ENCODE measurements at regions not wholly inside any gene's neighbourhood (a gene's known extent, or its start where the extent isn't known, plus 50 kb on each side); places are given as distances from the start of the nearest gene placed in this dataset.

- no peak for DNase-seq
These were observed 585.1 kb upstream of the CDH5 start for GRCh38 chr16:65781363-65781762.

DNA sequence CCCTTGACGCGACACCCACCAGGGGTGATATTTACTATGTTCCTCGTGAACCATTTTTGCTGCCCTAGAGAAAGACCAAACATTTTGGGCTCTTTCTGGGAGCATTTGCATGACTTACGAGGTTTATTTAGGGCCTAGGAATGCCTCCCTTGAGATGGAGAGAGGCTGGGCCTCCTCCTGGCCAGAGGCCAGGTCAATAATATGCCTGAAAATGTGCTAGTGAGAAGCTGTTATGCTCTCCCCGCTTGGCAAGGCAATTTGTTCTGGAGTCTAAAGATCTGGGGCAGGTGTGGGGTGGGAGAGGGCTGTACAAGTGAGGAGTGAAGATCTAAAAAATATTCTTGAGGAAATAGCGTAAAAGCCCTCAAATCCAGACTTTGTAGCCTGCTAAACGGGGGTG lies 587.3 kb upstream of the CDH5 start:
- DNase-seq: no peak

DNA sequence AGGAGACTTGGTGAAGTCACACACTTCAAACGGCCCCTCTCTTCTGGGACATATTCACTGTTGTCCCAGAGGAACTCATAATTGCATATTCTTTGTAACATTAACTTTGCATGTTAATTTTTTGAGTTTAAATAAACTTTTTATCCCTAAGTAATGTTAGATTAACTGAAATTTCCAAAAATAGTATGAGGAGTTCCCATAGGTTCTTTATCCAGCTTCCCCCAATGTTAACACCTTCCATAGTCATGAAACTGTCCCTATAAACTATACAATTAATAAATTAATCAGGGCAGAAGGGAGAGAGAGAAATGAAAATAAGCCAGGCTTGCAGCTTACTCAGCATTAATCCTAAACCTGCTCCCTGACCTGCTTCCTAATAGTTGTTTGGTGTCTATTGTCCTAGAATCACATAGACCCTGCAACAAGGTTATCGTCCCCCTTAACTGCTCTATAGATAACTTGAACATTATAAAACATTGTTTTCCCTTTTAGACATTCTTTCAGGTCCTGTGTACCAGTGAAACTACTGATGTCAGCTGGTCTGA lies 589.8 kb upstream of the CDH5 start:
- DNase-seq: no peak

DNA sequence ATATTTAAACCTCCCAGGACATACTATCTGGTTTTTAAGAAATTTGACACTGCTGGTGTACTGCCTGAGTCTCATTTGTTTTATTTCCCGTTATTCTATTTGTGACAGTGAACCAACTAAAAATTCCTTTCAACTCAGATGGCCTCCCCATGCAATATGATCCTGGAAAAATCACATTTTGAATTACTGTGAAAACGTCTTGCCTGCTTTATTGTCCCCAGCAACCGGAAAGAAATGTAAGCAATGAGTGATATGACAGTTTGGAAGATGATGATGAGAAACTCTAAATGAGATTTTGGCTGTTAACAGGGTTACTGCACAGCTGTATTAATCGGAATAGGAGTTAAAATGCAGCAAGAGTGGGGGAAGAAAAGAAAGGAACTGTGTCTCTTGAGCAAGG lies 590.7 kb upstream of the CDH5 start:
- no peak for DNase-seq

GRCh38 chr16:65774350-65774749 lies 592.1 kb upstream of the CDH5 start:
- no peak for DNase-seq

GRCh38 chr16:65773301-65773874 lies 593.1 kb upstream of the CDH5 start:
- DNase-seq: no peak

DNA sequence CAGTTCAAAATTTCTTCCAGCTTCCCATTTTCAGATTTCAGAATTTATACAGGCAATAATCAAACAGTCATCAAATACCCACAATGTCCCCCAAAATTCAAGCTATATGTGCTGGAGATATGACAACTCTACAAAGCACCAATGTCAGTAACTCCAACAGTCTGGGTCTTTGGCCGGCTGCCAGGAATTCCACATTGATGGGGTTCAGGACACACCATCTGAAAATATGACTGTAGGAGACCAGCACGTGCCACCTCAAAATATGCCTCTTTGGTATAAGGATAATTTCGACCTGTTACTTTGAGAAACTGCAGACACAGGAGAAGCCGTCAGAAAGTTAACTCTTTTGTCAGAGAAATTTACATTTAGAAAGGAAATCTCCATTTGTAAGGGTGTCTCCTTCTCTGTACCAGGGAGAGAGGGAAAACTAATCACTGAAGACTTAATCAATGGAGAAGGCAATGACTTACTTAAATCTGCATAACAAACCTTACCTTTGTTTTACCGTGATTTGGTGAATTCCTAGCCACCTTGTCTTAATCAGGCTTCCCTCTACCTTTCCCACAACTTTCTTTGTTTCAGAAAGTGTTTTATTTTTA lies 594.3 kb upstream of the CDH5 start:
- no peak for DNase-seq

DNA sequence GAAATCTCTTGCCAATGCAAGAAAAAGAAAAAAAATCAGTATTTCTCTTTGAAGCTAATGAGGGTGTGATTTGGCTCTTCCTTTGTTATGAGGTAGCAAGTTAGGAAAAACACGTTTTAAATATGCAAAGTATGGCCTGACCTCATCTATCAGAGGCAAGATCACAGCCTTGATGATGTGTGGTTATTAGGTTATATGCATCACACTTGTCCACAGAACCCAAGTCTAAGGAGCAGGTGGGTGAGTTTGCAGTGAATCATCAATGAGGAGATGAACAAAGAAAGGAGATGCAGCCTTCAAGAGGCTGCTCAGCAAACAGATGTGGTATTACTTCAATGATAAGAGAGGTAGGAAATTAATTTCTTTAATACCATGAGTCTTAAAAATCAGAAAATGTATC lies 594.8 kb upstream of the CDH5 start:
- DNase-seq: no peak

- no peak for DNase-seq
These were observed 595.7 kb upstream of the CDH5 start for GRCh38 chr16:65770752-65771151.

DNA sequence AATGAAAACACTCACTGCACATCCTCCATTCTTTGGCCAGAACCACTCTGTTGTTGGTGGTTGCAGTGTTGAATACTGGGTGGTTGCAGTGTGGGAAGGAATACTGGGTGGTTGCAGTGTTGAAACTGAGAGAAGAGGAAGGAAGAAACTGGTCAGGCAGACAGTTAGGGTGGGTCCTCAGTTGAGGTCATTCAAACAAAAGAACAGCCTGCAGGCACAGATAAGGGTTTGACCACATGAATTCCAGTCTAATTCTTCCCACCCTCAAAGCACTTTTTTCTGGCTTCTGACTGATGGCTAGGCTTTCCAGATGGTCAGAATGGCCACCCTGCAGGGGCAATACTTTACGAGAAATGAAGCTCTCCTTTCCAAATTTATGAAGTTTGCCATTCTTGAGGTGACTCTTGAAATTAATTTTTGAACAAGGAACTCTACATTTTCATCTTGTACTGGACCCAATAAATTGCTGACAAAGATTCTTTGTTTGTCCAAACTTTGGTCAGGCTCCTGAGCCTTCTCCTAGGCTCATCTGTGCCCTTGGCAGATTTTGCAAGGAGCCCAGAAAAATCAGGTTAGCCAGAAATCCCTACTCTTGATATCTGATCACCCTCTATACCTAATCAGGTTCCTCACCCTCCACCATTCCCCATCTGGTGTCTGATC lies 596.6 kb upstream of the CDH5 start:
- no peak for DNase-seq

- no peak for DNase-seq
These were observed 597.4 kb upstream of the CDH5 start for GRCh38 chr16:65769055-65769465.

DNA sequence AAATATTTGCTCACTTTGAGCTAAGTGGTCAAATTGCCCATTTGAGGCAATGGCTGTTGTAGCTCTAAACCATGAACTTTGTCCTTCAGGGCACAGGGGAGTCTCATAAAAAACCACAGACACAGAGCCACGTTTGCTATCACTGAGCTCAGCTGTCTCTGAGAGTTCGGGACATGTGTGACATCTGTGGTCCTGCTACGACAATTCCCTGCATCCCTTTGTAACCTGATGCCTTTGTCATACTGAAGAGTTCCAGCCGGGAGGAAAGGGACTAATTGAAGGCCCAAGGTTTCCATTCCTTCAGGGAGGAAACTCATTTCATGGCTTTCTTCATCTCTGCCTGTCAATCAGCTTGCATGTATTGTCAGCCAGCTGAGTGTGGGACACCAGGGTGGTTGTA lies 599.4 kb upstream of the CDH5 start:
- no peak for DNase-seq

DNA sequence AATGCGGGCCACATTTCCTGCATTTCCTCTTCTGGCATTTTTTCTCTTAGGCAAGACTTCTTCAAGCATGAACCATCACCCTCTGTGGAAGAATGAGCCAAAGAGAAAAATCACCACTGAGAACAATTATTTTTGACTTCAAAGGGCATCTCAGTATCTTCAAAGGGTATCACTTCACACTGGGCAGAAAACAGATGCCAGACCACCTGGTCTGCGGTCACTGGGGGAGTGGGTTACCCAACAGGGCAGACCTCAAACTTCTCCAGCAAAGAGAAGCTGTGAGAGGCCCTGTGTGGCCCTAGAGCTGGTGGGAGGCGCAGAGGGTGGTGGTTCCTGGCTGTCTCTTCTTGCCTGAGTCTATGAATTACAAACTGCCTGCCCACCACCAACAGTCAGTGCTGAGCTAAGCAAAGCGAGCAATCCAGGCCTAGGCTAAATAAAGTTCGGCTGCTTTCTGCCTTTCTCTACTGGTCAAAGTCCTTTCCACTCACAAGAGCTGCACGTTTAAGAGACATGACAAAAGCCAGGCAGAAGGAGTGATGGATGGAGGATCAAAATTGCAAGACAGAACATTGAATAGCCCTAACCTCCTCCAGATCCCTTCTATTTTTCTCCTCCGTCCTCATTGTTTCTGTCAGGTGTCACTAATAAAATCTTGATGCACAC lies 602.7 kb upstream of the CDH5 start:
- no peak for DNase-seq

DNA sequence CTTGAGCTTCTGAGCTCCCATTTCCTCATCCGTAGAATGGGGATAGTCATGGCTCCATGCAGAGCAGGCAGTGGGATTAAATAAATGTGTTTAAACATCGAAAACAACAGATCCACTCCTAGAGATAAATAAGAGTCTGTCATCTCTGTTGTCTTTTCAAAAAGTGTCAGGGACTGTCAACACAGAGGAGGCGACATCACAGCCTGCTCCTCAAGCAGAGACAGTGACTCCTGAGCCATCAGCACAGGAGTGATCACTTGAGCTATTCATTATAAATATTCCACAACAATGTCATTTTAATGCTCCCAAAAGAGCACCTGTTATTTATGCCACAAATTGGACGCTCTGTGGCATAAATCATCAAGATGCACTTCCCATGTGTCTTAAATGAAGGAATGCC lies 605.6 kb upstream of the CDH5 start:
- no peak for DNase-seq

DNA sequence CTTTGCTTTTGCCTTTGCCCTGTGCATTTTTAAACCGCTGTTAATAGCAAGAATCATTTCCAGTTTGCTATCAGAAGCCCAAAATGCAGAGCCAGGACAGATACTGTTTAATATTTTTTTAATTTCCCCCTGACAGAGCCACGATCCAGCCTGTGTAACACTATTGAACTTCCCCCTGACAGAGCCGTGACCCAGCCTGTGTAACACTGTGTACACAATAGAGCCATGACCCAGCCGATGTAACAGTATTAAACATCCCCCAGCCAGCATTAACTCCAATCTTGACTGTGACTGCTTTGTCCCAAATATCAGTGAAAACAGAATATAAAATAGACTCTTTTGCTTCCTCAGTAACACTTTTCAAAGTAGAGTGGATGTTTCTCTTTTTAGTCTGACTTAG lies 607.9 kb upstream of the CDH5 start:
- no peak for DNase-seq

GRCh38 chr16:65757064-65757463 lies 609.4 kb upstream of the CDH5 start:
- no peak for DNase-seq

GRCh38 chr16:65756163-65756562 lies 610.3 kb upstream of the CDH5 start:
- DNase-seq: no peak

DNA sequence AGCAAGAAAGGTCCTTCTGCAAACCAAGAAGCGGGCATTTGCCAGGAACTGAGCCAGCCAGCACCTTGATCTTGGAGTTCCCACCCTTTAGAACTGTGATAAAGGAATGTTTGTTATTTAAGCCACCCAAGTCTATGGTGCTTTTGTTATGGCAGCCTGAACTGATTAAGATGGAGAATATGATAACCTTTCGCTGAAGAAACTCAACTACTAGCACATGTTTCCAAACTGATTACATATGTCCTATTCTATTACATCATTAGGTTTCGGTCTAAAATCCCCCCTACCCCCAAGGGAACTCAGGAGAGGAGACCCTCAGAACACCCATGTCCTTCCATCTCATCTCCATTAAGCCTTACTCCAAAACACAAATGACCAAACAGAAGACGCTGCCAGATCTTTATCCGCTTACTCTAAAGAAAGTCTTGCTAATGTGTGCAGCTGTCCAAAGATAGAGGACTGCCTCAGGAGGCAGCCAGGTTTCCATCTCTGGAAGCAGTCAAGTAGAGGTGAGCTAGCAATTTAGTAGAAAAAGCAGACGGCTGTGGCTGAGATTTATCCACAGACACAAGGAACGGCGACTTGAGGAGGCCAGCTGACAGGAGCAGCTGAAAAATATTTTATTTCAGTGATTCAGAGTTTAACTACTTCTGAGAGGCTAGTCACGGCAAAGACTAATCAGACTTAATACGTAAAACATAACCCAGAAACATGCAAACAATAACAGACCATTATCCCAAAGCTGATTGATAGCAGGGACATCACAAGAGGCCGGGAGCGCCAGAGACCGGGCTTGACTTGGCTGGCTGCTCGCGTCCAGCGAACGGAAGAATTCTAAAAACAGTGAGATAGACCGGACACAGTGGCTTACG lies 611.4 kb upstream of the CDH5 start:
- DNase-seq: no peak

DNA sequence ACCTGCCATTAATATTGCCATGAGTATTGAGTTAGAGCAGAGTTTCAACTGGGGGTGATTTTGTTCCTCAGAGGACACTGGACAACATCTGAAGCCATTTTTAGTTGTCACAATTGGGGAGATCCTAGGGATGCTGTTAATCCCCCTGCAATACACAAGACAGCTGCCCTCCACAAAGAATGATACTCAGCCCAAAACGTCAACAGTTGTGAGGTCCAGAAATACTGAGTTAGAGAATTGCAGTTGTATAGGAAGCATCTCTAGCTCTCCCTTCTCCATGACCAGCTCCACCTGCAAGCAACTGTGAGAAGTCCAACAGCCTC lies 614.0 kb upstream of the CDH5 start:
- no peak for DNase-seq

DNA sequence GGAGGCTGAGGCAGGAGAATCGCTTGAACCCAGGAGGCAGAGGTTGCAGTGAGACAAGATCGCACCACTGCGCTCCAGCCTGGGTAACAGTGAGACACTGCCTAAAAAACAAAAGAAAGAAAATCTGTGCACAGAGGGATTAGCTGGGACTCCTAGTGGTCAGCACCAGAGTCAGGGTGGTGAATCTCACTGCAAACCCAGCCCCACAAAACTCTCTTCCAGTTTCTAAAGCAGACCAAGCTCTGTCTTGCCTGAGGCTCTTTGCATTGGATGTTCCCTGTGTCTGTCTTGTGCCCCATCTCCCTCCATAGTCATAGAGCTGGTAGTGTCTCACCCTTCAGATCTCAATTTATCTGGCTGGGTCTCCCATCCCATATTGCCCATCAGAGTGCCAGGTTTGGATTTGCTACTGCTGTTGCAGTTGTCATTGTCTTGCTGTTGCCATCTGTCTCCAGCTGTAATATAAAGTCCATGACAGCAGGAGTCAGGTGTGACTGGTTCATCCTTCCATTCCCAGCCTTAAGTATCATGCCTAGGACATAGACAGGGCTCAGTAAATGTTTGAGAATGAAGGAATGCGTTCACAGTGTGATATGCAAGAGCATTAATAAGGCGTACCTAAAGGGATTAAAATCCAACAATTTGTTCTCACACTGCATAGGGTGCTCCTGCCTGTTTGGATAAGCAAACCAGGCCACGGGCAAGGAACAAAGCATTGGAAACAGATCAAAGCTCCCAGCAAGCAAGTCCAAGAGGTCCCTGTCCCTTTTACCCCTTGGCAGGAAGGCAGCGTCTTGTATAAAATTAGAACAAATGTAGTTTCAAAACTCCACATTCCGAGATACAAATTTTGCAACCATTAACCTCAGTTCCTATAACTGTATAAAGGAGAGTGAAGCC lies 614.6 kb upstream of the CDH5 start:
- DNase-seq: no peak

DNA sequence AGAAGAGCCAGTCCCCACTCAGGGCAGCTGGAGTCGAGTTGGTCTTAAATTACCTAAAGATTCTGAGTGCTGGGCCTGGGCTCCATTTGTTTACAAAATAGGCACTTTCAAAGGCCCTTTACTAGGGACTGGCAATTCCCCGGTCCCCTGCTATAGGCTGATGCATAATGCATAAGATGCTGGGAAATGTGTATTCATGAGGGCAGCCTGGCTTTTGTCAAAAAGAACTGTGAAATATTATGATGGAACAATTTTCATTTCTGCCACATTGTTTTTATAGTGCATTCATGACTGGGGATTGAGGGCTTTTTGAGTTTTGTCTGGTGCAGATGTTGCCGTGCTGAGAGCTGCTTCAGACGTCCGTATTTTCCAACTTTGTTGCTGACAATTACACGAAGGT lies 617.0 kb upstream of the CDH5 start:
- DNase-seq: no peak

DNA sequence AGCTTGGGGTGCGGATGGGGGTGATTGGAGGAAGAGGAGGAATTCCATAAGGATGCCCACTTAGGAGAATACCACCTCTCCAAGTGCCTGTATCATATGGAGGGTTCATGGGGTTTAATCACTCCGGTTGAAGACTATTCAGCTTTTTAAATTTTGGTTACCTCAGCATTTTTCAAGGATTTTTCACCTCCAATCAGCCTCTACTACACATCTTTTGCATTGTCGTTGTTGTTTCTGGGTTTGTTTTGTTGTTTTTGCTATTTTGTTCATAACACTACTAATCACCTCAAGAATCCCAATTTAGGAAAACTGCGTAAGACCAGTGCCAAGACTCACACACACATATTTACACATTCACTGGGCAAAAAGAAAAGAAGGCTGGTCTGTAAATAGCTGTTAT lies 619.5 kb upstream of the CDH5 start:
- DNase-seq: no peak

Measured in T1000 (cell line).